ENCODE measurements at regions not wholly inside any gene's neighbourhood (a gene's known extent, or its start where the extent isn't known, plus 50 kb on each side); places are given as distances from the start of the nearest gene placed in this dataset.

DNA sequence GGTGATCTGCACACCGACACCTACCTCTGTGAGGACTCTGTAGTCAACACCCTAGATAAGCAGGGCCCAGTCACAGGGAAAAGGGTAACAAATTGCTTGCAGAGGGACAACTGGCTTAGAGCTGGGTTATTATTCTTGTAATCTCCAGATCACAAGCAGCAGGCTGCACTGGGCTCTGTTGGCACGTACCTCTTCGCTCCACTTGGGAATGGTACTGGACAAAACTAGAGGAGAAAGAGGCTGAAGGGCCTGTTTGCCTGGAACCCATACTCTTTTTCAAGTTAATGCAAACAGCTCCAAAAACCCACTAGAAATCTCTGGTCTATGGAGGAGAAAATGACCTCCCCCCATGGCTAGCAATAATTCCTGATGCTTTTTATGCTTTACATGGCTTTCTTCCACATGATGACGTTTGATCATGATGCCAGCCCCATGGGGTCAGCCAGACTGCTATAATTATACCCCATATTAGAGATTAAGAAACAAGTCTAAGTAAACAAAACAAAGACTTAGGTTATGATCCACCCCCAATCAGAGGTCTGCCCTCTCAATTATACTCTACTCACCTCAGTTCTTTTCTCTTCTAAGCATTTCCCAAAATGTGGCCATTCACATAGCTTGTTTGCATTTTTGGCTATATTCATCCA lies 190.0 kb downstream of the UNC5CL start:
- TF ChIP-seq, protein P1, sequence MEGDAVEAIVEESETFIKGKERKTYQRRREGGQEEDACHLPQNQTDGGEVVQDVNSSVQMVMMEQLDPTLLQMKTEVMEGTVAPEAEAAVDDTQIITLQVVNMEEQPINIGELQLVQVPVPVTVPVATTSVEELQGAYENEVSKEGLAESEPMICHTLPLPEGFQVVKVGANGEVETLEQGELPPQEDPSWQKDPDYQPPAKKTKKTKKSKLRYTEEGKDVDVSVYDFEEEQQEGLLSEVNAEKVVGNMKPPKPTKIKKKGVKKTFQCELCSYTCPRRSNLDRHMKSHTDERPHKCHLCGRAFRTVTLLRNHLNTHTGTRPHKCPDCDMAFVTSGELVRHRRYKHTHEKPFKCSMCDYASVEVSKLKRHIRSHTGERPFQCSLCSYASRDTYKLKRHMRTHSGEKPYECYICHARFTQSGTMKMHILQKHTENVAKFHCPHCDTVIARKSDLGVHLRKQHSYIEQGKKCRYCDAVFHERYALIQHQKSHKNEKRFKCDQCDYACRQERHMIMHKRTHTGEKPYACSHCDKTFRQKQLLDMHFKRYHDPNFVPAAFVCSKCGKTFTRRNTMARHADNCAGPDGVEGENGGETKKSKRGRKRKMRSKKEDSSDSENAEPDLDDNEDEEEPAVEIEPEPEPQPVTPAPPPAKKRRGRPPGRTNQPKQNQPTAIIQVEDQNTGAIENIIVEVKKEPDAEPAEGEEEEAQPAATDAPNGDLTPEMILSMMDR (IDR thresholded peaks at IDR 0.05; ENCODE audit: insufficient read depth, low read depth, low read length) = no peak
- TF ChIP-seq EZH2 (IDR thresholded peaks at IDR 0.05; ENCODE audit: insufficient read depth, low read length) = no peak

Data from astrocyte (in vitro differentiated cells and primary cell).